ENCODE measurements at regions not wholly inside any gene's neighbourhood (a gene's known extent, or its start where the extent isn't known, plus 50 kb on each side); places are given as distances from the start of the nearest gene placed in this dataset.

DNA sequence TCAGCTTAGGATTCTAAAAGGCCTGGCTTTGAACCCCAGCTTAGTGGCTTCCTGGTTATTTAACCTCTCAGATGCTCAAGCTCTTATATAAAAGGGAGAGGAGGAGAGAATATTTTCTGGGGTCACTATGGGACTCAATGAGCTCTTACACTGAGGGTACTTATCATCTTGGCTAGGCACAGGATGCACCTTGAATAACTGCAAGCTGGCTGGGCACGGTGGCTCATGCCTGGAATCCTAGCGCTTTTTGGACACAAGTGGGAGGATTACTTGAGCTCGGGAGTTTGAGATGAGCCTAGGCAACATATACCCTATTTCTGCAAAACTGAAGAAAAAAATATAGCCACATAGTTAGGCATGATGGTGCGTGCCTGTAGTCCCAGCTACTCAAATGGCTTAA, 665.3 kb upstream of the RBFOX1 start:
- TF ChIP-seq, protein P1, sequence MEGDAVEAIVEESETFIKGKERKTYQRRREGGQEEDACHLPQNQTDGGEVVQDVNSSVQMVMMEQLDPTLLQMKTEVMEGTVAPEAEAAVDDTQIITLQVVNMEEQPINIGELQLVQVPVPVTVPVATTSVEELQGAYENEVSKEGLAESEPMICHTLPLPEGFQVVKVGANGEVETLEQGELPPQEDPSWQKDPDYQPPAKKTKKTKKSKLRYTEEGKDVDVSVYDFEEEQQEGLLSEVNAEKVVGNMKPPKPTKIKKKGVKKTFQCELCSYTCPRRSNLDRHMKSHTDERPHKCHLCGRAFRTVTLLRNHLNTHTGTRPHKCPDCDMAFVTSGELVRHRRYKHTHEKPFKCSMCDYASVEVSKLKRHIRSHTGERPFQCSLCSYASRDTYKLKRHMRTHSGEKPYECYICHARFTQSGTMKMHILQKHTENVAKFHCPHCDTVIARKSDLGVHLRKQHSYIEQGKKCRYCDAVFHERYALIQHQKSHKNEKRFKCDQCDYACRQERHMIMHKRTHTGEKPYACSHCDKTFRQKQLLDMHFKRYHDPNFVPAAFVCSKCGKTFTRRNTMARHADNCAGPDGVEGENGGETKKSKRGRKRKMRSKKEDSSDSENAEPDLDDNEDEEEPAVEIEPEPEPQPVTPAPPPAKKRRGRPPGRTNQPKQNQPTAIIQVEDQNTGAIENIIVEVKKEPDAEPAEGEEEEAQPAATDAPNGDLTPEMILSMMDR (IDR thresholded peaks at IDR 0.05) = no peak
- TF ChIP-seq POLR2AphosphoS5 (IDR thresholded peaks at IDR 0.05) = no peak

Measured in breast epithelium (tissue), 3 donors.